ENCODE measurements at regions not wholly inside any gene's neighbourhood (a gene's known extent, or its start where the extent isn't known, plus 50 kb on each side); places are given as distances from the start of the nearest gene placed in this dataset.
"Not testable (repeated sequence)": the region's sequence is repeated elsewhere in the genome, so short reads cannot be mapped to it uniquely, and the experiment has no call there.

GRCh38 chr22:44569561-44569991 lies 71.5 kb upstream of the RTL6 start:
- TF ChIP-seq CTCF (IDR thresholded peaks at IDR 0.05): no peak
- Histone ChIP-seq H3K27ac (no peak overlapping the region), H3K4me1 (ENCODE audit: control insufficient read depth in 1 of 2, low read depth in 2 of 2) (peaks cover 2 to 11% of the 10 kb centered on the region in 2 donors), H3K27me3 (replicated peaks; ENCODE audit: insufficient read depth) (no peaks in the 10 kb centered on the region), H3K4me3 (no peak overlapping the region), H3K36me3 (no peaks in the 10 kb centered on the region), H3K9me3 (no peaks in the 10 kb centered on the region)
- DNase-seq (ENCODE audit: low spot score) (no peak), ATAC-seq (ENCODE audit: insufficient number of reproducible peaks, low FRiP score, low read depth) (no peak)

- H3K4me3 ChIP-seq: no peak overlapping the region
- ATAC-seq (ENCODE audit: insufficient number of reproducible peaks, low FRiP score, low read depth): no peak
- no peak for TF ChIP-seq CTCF (IDR thresholded peaks at IDR 0.05)
- no peak overlapping the region for H3K27ac ChIP-seq
- no peaks in the 10 kb centered on the region for H3K36me3 ChIP-seq
- H3K27me3 ChIP-seq (replicated peaks; ENCODE audit: insufficient read depth): no peaks in the 10 kb centered on the region
- DNase-seq (ENCODE audit: low spot score): no peak
- no peaks in the 10 kb centered on the region for H3K9me3 ChIP-seq
- no peaks in the 10 kb centered on the region for H3K4me1 ChIP-seq (ENCODE audit: control insufficient read depth in 1 of 2, low read depth in 2 of 2)
These were observed 69.9 kb upstream of the RTL6 start for GRCh38 chr22:44567846-44568493.

- H3K27me3 ChIP-seq (replicated peaks; ENCODE audit: insufficient read depth); H3K4me3 ChIP-seq; ATAC-seq (ENCODE audit: insufficient number of reproducible peaks, low FRiP score, low read depth); H3K4me1 ChIP-seq (ENCODE audit: control insufficient read depth in 1 of 2, low read depth in 2 of 2); H3K9me3 ChIP-seq; DNase-seq (ENCODE audit: low spot score); H3K36me3 ChIP-seq; H3K27ac ChIP-seq: not testable (repeated sequence)
These were observed 69.4 kb upstream of the RTL6 start for GRCh38 chr22:44567378-44567841.

DNA sequence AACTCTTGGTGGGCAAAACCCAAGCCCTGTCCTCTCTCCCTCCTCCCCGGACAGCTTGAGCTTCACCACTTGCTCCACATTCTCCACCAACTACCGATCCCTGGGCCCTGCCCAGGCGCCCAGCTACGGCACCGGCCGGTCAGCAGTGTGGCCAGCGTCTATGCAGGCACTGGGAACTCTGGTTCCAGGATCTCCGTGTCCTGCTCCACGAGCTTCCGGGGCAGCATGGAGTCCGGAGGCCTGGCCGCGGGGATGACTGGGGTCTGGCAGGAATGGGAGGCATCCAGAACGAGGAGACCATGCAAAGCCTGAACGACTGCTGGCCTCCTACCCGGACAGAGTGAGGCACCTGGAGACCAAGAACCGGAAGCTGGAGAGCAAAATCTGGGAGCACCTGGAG lies 68.9 kb upstream of the RTL6 start:
- Histone ChIP-seq H3K27me3 (replicated peaks; ENCODE audit: insufficient read depth) (no peaks in the 10 kb centered on the region), H3K27ac (no peak overlapping the region), H3K4me1 (ENCODE audit: control insufficient read depth in 1 of 2, low read depth in 2 of 2) (no peaks in the 10 kb centered on the region), H3K4me3 (no peak overlapping the region), H3K36me3 (no peaks in the 10 kb centered on the region), H3K9me3 (no peaks in the 10 kb centered on the region)
- ATAC-seq (ENCODE audit: insufficient number of reproducible peaks, low FRiP score, low read depth): no peak
- DNase-seq (ENCODE audit: low spot score): no peak
- TF ChIP-seq CTCF (IDR thresholded peaks at IDR 0.05): no peak

GRCh38 chr22:44562651-44563050 lies 64.6 kb upstream of the RTL6 start:
- H3K36me3 ChIP-seq; ATAC-seq (ENCODE audit: insufficient number of reproducible peaks, low FRiP score, low read depth); DNase-seq (ENCODE audit: low spot score); H3K4me3 ChIP-seq; H3K9me3 ChIP-seq; H3K4me1 ChIP-seq (ENCODE audit: control insufficient read depth in 1 of 2, low read depth in 2 of 2); H3K27ac ChIP-seq; H3K27me3 ChIP-seq (replicated peaks; ENCODE audit: insufficient read depth): not testable (repeated sequence)

GRCh38 chr22:44561139-44561840 lies 63.3 kb upstream of the RTL6 start:
- DNase-seq (ENCODE audit: low spot score) (no peak), ATAC-seq (ENCODE audit: insufficient number of reproducible peaks, low FRiP score, low read depth) (no peak)
- H3K4me1 ChIP-seq (ENCODE audit: control insufficient read depth in 1 of 2, low read depth in 2 of 2): no peaks in the 10 kb centered on the region
- H3K4me3 ChIP-seq: no peak overlapping the region
- TF ChIP-seq CTCF (IDR thresholded peaks at IDR 0.05): no peak
- no peaks in the 10 kb centered on the region for H3K9me3 ChIP-seq
- H3K27me3 ChIP-seq (replicated peaks; ENCODE audit: insufficient read depth): no peaks in the 10 kb centered on the region
- no peak overlapping the region for H3K27ac ChIP-seq
- H3K36me3 ChIP-seq: no peaks in the 10 kb centered on the region

DNA sequence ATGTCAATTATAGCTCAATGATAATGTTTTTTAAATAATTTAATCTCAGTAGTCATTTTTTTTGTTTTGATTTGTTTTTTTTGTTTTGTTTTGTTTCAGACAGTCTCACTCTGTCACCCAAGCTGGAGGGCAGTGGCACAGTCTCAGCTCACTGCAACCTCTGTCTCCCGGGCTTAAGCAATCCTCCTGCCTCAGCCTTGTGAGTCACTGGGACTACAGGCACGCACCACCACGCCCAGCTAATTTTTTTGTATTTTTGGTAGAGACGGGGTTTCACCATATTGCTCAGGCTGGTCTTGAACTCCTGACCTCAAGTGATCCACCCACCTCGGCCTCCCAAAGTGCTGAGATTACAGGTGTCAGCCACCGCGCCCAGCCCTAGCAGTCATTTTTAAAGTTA lies 60.6 kb upstream of the RTL6 start:
- ATAC-seq (ENCODE audit: insufficient number of reproducible peaks, low FRiP score, low read depth); H3K4me1 ChIP-seq (ENCODE audit: control insufficient read depth in 1 of 2, low read depth in 2 of 2); H3K9me3 ChIP-seq; H3K27me3 ChIP-seq (replicated peaks; ENCODE audit: insufficient read depth); H3K36me3 ChIP-seq; H3K4me3 ChIP-seq; DNase-seq (ENCODE audit: low spot score); H3K27ac ChIP-seq: not testable (repeated sequence)

- DNase-seq (ENCODE audit: low spot score): not testable (repeated sequence)
These were observed 59.8 kb upstream of the RTL6 start for GRCh38 chr22:44557872-44558271.

More at GRCh38 chr22:44557872-44558271, 59.8 kb upstream of the RTL6 start:
- H3K36me3 ChIP-seq; H3K4me1 ChIP-seq (ENCODE audit: control insufficient read depth in 1 of 2, low read depth in 2 of 2); H3K9me3 ChIP-seq; H3K27ac ChIP-seq; ATAC-seq (ENCODE audit: insufficient number of reproducible peaks, low FRiP score, low read depth); H3K4me3 ChIP-seq; H3K27me3 ChIP-seq (replicated peaks; ENCODE audit: insufficient read depth): not testable (repeated sequence)
